HG03457 (cell line): ENCODE measurements at regions not wholly inside any gene's neighbourhood (a gene's known extent, or its start where the extent isn't known, plus 50 kb on each side); places are given as distances from the start of the nearest gene placed in this dataset.
"Not testable (repeated sequence)": the region's sequence is repeated elsewhere in the genome, so short reads cannot be mapped to it uniquely, and the experiment has no call there.

Source experiments
- ATAC-seq: cut with Tn5 transposase; IDR thresholded peaks from one replicate; pipeline ENCODE4 v1.9.1; 2021; ENCODE audit warnings: moderate number of reproducible peaks; ENCODE audit not compliant: unreplicated experiment

- ATAC-seq: not testable (repeated sequence)
Observed at GRCh38 chr21:6554377-6554864, 3967.0 kb upstream of the TPTE start.

- ATAC-seq: not testable (repeated sequence)
Observed at GRCh38 chr21:6556516-6556915, 3964.9 kb upstream of the TPTE start.

GRCh38 chr21:6557415-6557814 lies 3964.0 kb upstream of the TPTE start:
- ATAC-seq: not testable (repeated sequence)

GRCh38 chr21:6561168-6561567 lies 3960.2 kb upstream of the TPTE start:
- not testable (repeated sequence) for ATAC-seq

GRCh38 chr21:6561578-6561977 lies 3959.8 kb upstream of the TPTE start:
- ATAC-seq: not testable (repeated sequence)

- ATAC-seq: not testable (repeated sequence)
Observed at GRCh38 chr21:6564543-6565166, 3956.7 kb upstream of the TPTE start.

- ATAC-seq: not testable (repeated sequence)
Observed at GRCh38 chr21:6565190-6566094, 3955.9 kb upstream of the TPTE start.

- ATAC-seq: not testable (repeated sequence)
Observed at GRCh38 chr21:6567542-6567941, 3953.8 kb upstream of the TPTE start.

- ATAC-seq: not testable (repeated sequence)
Observed at GRCh38 chr21:6569152-6569551, 3952.2 kb upstream of the TPTE start.

GRCh38 chr21:6569587-6570392 lies 3951.6 kb upstream of the TPTE start:
- ATAC-seq: not testable (repeated sequence)

- ATAC-seq: not testable (repeated sequence)
Observed at GRCh38 chr21:6570700-6571368, 3950.5 kb upstream of the TPTE start.

- ATAC-seq: not testable (repeated sequence)
Observed at GRCh38 chr21:6573576-6573975, 3947.8 kb upstream of the TPTE start.

- not testable (repeated sequence) for ATAC-seq
Observed at GRCh38 chr21:6579801-6580200, 3941.6 kb upstream of the TPTE start.
